ENCODE measurements at regions not wholly inside any gene's neighbourhood (a gene's known extent, or its start where the extent isn't known, plus 50 kb on each side); places are given as distances from the start of the nearest gene placed in this dataset.
A peak's percentile ranks its signal among the peaks of the same experiment; 100 is the strongest.

DNA sequence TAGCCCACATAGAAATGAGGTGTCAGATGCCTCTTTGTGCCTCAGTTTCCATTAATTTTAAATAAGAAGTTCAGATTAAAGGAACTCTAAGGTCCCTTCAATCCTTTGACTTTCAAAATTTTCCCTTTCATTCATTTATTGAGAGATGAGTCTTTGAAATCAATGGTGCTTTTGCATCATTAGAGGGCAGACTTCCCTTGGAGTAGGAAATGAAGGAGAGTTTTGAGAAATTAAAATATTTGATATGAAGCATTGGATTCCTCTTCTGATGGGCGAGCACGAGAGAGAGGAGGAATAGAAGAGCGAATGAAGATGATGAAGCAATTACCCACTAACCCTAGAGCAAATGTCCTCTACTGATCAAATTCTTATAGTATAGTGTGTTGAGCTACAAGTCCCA is 105.7 kb downstream of the EDN1 start:
- TF ChIP-seq, protein P1, sequence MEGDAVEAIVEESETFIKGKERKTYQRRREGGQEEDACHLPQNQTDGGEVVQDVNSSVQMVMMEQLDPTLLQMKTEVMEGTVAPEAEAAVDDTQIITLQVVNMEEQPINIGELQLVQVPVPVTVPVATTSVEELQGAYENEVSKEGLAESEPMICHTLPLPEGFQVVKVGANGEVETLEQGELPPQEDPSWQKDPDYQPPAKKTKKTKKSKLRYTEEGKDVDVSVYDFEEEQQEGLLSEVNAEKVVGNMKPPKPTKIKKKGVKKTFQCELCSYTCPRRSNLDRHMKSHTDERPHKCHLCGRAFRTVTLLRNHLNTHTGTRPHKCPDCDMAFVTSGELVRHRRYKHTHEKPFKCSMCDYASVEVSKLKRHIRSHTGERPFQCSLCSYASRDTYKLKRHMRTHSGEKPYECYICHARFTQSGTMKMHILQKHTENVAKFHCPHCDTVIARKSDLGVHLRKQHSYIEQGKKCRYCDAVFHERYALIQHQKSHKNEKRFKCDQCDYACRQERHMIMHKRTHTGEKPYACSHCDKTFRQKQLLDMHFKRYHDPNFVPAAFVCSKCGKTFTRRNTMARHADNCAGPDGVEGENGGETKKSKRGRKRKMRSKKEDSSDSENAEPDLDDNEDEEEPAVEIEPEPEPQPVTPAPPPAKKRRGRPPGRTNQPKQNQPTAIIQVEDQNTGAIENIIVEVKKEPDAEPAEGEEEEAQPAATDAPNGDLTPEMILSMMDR (optimal IDR thresholded peaks at IDR 0.05 in 1 of 3, IDR thresholded peaks at IDR 0.05 in 1 of 3, conservative IDR thresholded peaks at IDR 0.05 in 1 of 3; ENCODE audit: extremely low read depth in 1 of 3, insufficient read depth in 2 of 3, low read length in 3 of 3) = peak in 2 of 3 experiments; percentile 32 to 39
- TF ChIP-seq EZH2 (IDR thresholded peaks at IDR 0.05; ENCODE audit: low read length) = no peak
- Histone ChIP-seq H3K9me1 (ENCODE audit: control insufficient read depth, extremely low read depth, insufficient read depth, low read length) (no peaks in the 10 kb centered on the region), H3K4me1 (ENCODE audit: control insufficient read depth, extremely low read depth, insufficient read depth, low read length) (no peaks in the 10 kb centered on the region), H3K4me2 (ENCODE audit: control insufficient read depth, extremely low read depth, insufficient read depth, low read depth, low read length) (no peak overlapping the region), H3K9me3 (ENCODE audit: control insufficient read depth, low read depth, low read length) (no peaks in the 10 kb centered on the region), H2AFZ (ENCODE audit: control insufficient read depth, low read length) (no peak overlapping the region), H3K27me3 (ENCODE audit: control insufficient read depth, extremely low read depth, insufficient read depth, low read length) (no peaks in the 10 kb centered on the region), H4K20me1 (ENCODE audit: control insufficient read depth, extremely low read depth, insufficient read depth, low read length) (no peaks in the 10 kb centered on the region), H3K36me3 (ENCODE audit: control insufficient read depth in 2 of 2, extremely low read depth in 1 of 2, insufficient read depth in 2 of 2, low read length in 2 of 2) (no peaks in the 10 kb centered on the region), H3K4me3 (ENCODE audit: control insufficient read depth in 2 of 3, extremely low read depth in 1 of 3, insufficient read depth in 2 of 3, low read depth in 1 of 3, low read length in 3 of 3) (no peak overlapping the region), H3K9ac (ENCODE audit: control insufficient read depth, extremely low read depth, insufficient read depth, low read length) (no peak overlapping the region), H3K27ac (ENCODE audit: control insufficient read depth, insufficient read depth, low read length) (no peak overlapping the region), H3K79me2 (ENCODE audit: control insufficient read depth, insufficient read depth, low read length) (no peaks in the 10 kb centered on the region)
- DNase-seq (ENCODE audit: low read depth, low spot score) (no peak), FAIRE-seq (no peak)
- dilution Hi-C loops (cut with MboI; ENCODE audit: extremely low pct_ligation_motif_present, low sequenced_read_pairs) = no loop called here

GRCh38 chr6:12401200-12401599 is 111.0 kb downstream of the EDN1 start:
- no peak for FAIRE-seq

More at GRCh38 chr6:12401200-12401599, 111.0 kb downstream of the EDN1 start:
- H3K4me1 ChIP-seq (ENCODE audit: control insufficient read depth, extremely low read depth, insufficient read depth, low read length) = peaks cover 14% of the 10 kb centered on the region
- H2AFZ ChIP-seq (ENCODE audit: control insufficient read depth, low read length) = no peak overlapping the region
- no peaks in the 10 kb centered on the region for H3K9me1 ChIP-seq (ENCODE audit: control insufficient read depth, extremely low read depth, insufficient read depth, low read length)
- H3K79me2 ChIP-seq (ENCODE audit: control insufficient read depth, insufficient read depth, low read length) = no peaks in the 10 kb centered on the region
- no peak overlapping the region for H3K9ac ChIP-seq (ENCODE audit: control insufficient read depth, extremely low read depth, insufficient read depth, low read length)
- no peaks in the 10 kb centered on the region for H3K36me3 ChIP-seq (ENCODE audit: control insufficient read depth in 2 of 2, extremely low read depth in 1 of 2, insufficient read depth in 2 of 2, low read length in 2 of 2)
- no peak overlapping the region for H3K4me3 ChIP-seq (ENCODE audit: control insufficient read depth in 2 of 3, extremely low read depth in 1 of 3, insufficient read depth in 2 of 3, low read depth in 1 of 3, low read length in 3 of 3)
- dilution Hi-C loops (cut with MboI; ENCODE audit: extremely low pct_ligation_motif_present, low sequenced_read_pairs) = no loop called here
- H3K4me2 ChIP-seq (ENCODE audit: control insufficient read depth, extremely low read depth, insufficient read depth, low read depth, low read length) = no peak overlapping the region
- H3K9me3 ChIP-seq (ENCODE audit: control insufficient read depth, low read depth, low read length) = no peaks in the 10 kb centered on the region
- H3K27me3 ChIP-seq (ENCODE audit: control insufficient read depth, extremely low read depth, insufficient read depth, low read length) = no peaks in the 10 kb centered on the region
- DNase-seq (ENCODE audit: low read depth, low spot score) = no peak
- TF ChIP-seq, protein P1 (optimal IDR thresholded peaks at IDR 0.05 in 1 of 3, IDR thresholded peaks at IDR 0.05 in 1 of 3, conservative IDR thresholded peaks at IDR 0.05 in 1 of 3; ENCODE audit: extremely low read depth in 1 of 3, insufficient read depth in 2 of 3, low read length in 3 of 3) = no peak
- TF ChIP-seq EZH2 (IDR thresholded peaks at IDR 0.05; ENCODE audit: low read length) = no peak
- H3K27ac ChIP-seq (ENCODE audit: control insufficient read depth, insufficient read depth, low read length) = no peak overlapping the region
- H4K20me1 ChIP-seq (ENCODE audit: control insufficient read depth, extremely low read depth, insufficient read depth, low read length) = no peaks in the 10 kb centered on the region
